Right atrium auricular region (tissue), 2 donors: ENCODE measurements at regions not wholly inside any gene's neighbourhood (a gene's known extent, or its start where the extent isn't known, plus 50 kb on each side); places are given as distances from the start of the nearest gene placed in this dataset.
A peak's percentile ranks its signal among the peaks of the same experiment; 100 is the strongest.

Experiments used
- DNase-seq: peaks from one replicate; pipeline ENCODE4 v3.0.0-alpha.2; 2019; ENCODE audit warnings: low spot score
- H3K27ac ChIP-seq, 2 donors: fragments of 200-600 bp; sonication (generic); 1 replicate in 1 of 2; 2 replicates in 1 of 2; pipeline ENCODE4 v1.5.1; 2016 to 2019
- H3K27me3 ChIP-seq, 2 donors: fragments of 200-600 bp; sonication (generic); one replicate each; pipeline versions ENCODE4 v1.5.1 to v1.6.0; 2017 to 2019
- H3K36me3 ChIP-seq: fragments of 200-600 bp; sonication (generic); one replicate; pipeline ENCODE4 v1.5.1; 2016
- H3K4me1 ChIP-seq, 2 donors: fragments of 200-600 bp; sonication (generic); one replicate each; pipeline versions ENCODE4 v1.5.1 to v1.6.0; 2017 to 2019
- H3K4me3 ChIP-seq, 2 donors: fragments of 200-600 bp; sonication (generic); 1 replicate in 1 of 2; 2 replicates in 1 of 2; pipeline ENCODE4 v1.5.1; 2017 to 2019; ENCODE audit warnings: mild to moderate bottlenecking in 1 of 2, moderate library complexity in 1 of 2
- H3K9me3 ChIP-seq, 2 donors: fragments of 200-600 bp; sonication (generic); one replicate each; pipeline ENCODE4 v1.5.1; 2019
- TF ChIP-seq, protein P1 (sequence below), 2 donors: fragments of 200-600 bp; sonication (generic); IDR thresholded peaks; one replicate each; pipeline ENCODE4 v1.5.1; 2019; ENCODE audit warnings: antibody characterized with exemption in 2 of 2

DNA sequence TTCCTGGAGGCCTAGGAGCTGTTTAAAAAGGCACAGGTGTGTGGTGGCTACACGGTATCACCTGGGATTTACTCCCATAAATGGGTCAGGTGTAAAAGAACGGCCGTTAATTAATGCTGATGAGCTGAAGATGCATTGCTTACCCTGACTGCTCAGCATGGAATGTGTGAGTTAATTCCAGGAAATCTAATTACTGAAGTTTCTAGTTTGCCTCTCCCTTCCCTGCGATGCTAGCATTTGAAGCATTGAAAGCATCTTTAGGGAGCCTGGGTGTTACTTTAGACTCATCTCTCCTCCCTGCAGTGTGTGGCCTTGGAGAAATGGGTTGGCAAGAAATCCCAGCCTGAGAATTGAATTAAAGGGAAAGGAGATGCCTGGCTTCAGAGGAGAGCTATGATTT, 415.9 kb downstream of the FUT8 start:
- H3K9me3 ChIP-seq: no peaks in the 10 kb centered on the region
- H3K27ac ChIP-seq: no peak overlapping the region
- H3K4me1 ChIP-seq: no peaks in the 10 kb centered on the region
- H3K36me3 ChIP-seq: no peaks in the 10 kb centered on the region
- TF ChIP-seq, protein P1, sequence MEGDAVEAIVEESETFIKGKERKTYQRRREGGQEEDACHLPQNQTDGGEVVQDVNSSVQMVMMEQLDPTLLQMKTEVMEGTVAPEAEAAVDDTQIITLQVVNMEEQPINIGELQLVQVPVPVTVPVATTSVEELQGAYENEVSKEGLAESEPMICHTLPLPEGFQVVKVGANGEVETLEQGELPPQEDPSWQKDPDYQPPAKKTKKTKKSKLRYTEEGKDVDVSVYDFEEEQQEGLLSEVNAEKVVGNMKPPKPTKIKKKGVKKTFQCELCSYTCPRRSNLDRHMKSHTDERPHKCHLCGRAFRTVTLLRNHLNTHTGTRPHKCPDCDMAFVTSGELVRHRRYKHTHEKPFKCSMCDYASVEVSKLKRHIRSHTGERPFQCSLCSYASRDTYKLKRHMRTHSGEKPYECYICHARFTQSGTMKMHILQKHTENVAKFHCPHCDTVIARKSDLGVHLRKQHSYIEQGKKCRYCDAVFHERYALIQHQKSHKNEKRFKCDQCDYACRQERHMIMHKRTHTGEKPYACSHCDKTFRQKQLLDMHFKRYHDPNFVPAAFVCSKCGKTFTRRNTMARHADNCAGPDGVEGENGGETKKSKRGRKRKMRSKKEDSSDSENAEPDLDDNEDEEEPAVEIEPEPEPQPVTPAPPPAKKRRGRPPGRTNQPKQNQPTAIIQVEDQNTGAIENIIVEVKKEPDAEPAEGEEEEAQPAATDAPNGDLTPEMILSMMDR (IDR thresholded peaks at IDR 0.05): no peak
- no peaks in the 10 kb centered on the region for H3K27me3 ChIP-seq
- no peak overlapping the region for H3K4me3 ChIP-seq
- no peak for DNase-seq

DNA sequence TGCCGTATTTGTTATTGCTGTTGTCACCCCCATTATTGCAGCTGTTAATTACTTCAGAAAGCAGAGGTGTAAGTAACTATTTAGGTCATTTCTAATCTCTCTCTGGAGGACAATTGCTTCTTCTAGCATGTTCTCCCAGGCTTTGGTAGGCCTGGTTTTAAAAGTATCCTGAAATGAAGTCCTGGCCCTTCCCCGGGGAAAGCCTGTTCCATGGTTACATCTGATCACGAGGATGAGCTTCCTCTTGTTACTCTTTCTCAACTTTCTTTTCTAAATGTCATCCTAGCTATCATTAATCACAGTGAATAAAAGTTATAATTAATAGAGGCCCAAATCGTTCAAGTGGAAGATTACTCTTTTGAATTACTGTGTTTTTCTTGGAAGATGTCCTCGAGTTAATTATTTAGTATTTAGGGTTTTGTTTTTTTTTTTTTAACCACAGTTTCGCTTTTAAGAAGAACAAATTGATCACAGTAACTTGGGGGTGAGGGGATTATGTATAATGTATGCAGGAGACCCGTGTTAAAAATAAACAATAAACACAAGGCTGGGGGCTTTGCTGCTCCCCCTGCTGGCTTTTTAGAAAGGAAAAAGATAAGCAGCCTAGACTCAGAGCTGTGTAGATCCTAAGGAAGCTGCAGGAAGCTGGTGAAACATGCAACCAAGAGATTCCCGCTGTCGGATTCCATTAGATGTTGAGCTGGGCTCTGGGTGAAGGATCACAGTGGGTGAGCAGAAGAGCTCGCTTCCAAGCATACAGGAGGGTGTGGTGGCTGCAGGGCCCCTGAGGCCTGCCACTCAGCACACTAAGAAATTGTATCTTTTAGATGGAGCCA, 420.1 kb downstream of the FUT8 start:
- no peak for DNase-seq
- Histone ChIP-seq H3K27me3 (no peaks in the 10 kb centered on the region), H3K4me3 (no peak overlapping the region), H3K4me1 (no peaks in the 10 kb centered on the region), H3K9me3 (no peaks in the 10 kb centered on the region), H3K36me3 (no peaks in the 10 kb centered on the region), H3K27ac (no peak overlapping the region)
- TF ChIP-seq, protein P1 (IDR thresholded peaks at IDR 0.05): peak in 1 of 2 donors; percentile 16

DNA sequence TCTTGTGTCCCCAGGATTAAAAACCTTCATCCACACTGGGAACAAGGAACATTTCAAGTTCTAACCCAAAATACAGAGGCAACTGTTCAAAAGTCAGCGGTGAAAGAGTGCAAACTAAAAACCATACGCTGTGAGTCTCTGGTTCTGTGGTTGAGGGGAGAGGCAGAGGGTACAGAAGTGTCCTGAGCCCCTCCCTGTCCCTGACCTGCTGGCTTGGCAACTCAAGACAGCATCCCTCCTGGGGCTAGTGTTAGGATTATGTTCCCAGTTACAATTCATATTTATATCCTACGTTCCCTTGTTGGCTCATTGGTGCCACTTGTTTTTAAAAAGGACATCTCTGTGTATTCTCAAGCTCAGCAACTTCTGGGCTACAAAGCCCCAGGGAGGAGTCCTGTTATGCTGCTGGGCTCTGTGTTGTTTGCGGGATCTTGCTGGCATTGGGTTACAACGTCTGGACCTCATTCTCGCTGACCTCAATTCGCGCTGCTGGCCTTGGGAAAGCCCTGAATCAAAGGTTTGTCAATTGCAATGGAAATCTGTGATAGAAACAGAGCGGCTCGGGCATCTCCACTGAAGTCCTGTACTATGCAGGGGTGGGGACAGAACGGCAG, 420.8 kb downstream of the FUT8 start:
- Histone ChIP-seq H3K4me3 (no peak overlapping the region), H3K4me1 (no peaks in the 10 kb centered on the region), H3K27ac (no peak overlapping the region), H3K36me3 (no peaks in the 10 kb centered on the region), H3K27me3 (no peaks in the 10 kb centered on the region), H3K9me3 (no peaks in the 10 kb centered on the region)
- DNase-seq: no peak
- TF ChIP-seq, protein P1 (IDR thresholded peaks at IDR 0.05): no peak

DNA sequence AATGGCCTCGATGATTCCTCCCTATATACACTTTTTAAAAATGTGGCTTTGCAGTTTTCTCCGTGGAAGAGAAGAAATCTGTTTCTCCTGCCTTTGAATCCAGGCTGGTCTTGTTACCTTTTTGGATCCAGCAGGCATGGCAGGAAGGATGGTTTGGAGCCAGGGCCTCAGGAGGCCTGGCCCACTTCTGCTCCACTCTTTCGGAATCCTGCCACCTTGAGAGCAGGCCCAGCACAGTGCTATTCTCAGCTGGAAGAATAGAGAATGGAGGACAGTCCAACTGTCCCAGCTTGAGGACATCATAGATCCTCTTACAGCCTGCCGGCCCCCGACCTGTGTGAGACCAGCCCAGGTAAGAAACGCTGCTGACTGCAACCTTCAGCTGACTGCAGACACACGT, 421.5 kb downstream of the FUT8 start:
- DNase-seq: no peak
- Histone ChIP-seq H3K36me3 (no peaks in the 10 kb centered on the region), H3K4me1 (no peaks in the 10 kb centered on the region), H3K4me3 (no peak overlapping the region), H3K27ac (no peak overlapping the region), H3K27me3 (no peaks in the 10 kb centered on the region), H3K9me3 (no peaks in the 10 kb centered on the region)
- TF ChIP-seq, protein P1 (IDR thresholded peaks at IDR 0.05): no peak

DNA sequence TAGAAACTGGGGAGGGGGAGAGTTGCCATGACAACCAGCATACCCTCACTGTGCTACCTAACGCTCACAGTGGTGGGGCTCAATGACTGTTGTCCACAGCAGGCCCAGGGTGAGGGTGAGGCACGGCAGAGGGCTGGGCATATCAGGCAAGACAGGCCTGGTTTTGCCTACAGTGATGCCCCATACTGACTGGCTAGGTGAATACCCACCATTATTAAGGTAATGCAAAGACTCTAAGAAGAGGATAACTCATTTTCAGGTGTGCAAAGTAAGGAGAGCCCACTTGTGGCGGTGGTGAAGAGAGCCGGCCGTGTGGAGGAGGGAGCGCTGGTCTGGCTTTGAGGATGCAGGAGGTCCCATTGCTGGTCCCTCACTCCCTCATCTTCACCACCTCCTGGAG, 422.3 kb downstream of the FUT8 start:
- no peak overlapping the region for H3K4me3 ChIP-seq
- no peaks in the 10 kb centered on the region for H3K9me3 ChIP-seq
- H3K27ac ChIP-seq: no peak overlapping the region
- TF ChIP-seq, protein P1 (IDR thresholded peaks at IDR 0.05): no peak
- H3K27me3 ChIP-seq: no peaks in the 10 kb centered on the region
- H3K36me3 ChIP-seq: no peaks in the 10 kb centered on the region
- no peak for DNase-seq
- peaks cover 0 to under 1% of the 10 kb centered on the region in 2 donors for H3K4me1 ChIP-seq
